H7 (cell line): ENCODE measurements at regions not wholly inside any gene's neighbourhood (a gene's known extent, or its start where the extent isn't known, plus 50 kb on each side); places are given as distances from the start of the nearest gene placed in this dataset.
A peak's percentile ranks its signal among the peaks of the same experiment; 100 is the strongest.
"Not testable (repeated sequence)": the region's sequence is repeated elsewhere in the genome, so short reads cannot be mapped to it uniquely, and the experiment has no call there.

Source experiments
- DNase-seq: peaks from one replicate; pipeline ENCODE4 v3.0.0; 2012
- H3K27me3 ChIP-seq: 2 replicates; pipeline ENCODE4 v1.6.0; 2011; ENCODE audit warnings: mild to moderate bottlenecking, low read length; ENCODE audit not compliant: control insufficient read depth, insufficient read depth
- H3K36me3 ChIP-seq: replicated peaks from 2 replicates; pipeline ENCODE4 v1.5.1; 2011; ENCODE audit warnings: low read length; ENCODE audit not compliant: control insufficient read depth, insufficient read depth
- H3K4me3 ChIP-seq: 2 replicates; pipeline ENCODE4 v1.5.1; 2011; ENCODE audit warnings: low read depth, mild to moderate bottlenecking, control low read depth, low read length, moderate library complexity; ENCODE audit not compliant: insufficient read depth

GRCh38 chrX:55326985-55327384 lies 62.3 kb upstream of the PAGE3 start:
- no peak for DNase-seq
- Histone ChIP-seq H3K36me3 (no peaks in the 10 kb centered on the region), H3K4me3 (no peak overlapping the region), H3K27me3 (no peaks in the 10 kb centered on the region)

- DNase-seq = no peak
- no peaks in the 10 kb centered on the region for H3K27me3 ChIP-seq
- H3K4me3 ChIP-seq = no peak overlapping the region
- H3K36me3 ChIP-seq = no peaks in the 10 kb centered on the region
Measured at GRCh38 chrX:55335296-55335695, 70.6 kb upstream of the PAGE3 start.

GRCh38 chrX:55336176-55336575 lies 71.5 kb upstream of the PAGE3 start:
- no peak for DNase-seq
- no peak overlapping the region for H3K4me3 ChIP-seq
- no peaks in the 10 kb centered on the region for H3K36me3 ChIP-seq
- H3K27me3 ChIP-seq = no peaks in the 10 kb centered on the region

- no peak for DNase-seq
- Histone ChIP-seq H3K36me3 (no peaks in the 10 kb centered on the region), H3K4me3 (no peak overlapping the region), H3K27me3 (no peaks in the 10 kb centered on the region)
Measured at GRCh38 chrX:55340896-55341433, 76.2 kb upstream of the PAGE3 start.

- no peaks in the 10 kb centered on the region for H3K27me3 ChIP-seq
- peak; percentile 38 for DNase-seq
- H3K36me3 ChIP-seq = no peaks in the 10 kb centered on the region
- H3K4me3 ChIP-seq = no peak overlapping the region
Measured at GRCh38 chrX:55342533-55343501, 78.1 kb upstream of the PAGE3 start.

GRCh38 chrX:55356609-55357008 lies 91.9 kb upstream of the PAGE3 start:
- H3K4me3 ChIP-seq = no peak overlapping the region
- no peak for DNase-seq
- no peaks in the 10 kb centered on the region for H3K36me3 ChIP-seq
- no peaks in the 10 kb centered on the region for H3K27me3 ChIP-seq

GRCh38 chrX:55357236-55357635 lies 92.5 kb upstream of the PAGE3 start:
- H3K4me3 ChIP-seq = no peak overlapping the region
- H3K27me3 ChIP-seq = no peaks in the 10 kb centered on the region
- DNase-seq = no peak
- H3K36me3 ChIP-seq = no peaks in the 10 kb centered on the region

- H3K4me3 ChIP-seq = no peak overlapping the region
- H3K27me3 ChIP-seq = no peaks in the 10 kb centered on the region
Measured at GRCh38 chrX:55379396-55379795, 72.5 kb upstream of the MAGEH1 start.

GRCh38 chrX:55389376-55389775 lies 62.6 kb upstream of the MAGEH1 start:
- H3K4me3 ChIP-seq = no peak overlapping the region
- no peaks in the 10 kb centered on the region for H3K36me3 ChIP-seq
- DNase-seq = no peak
- H3K27me3 ChIP-seq = no peaks in the 10 kb centered on the region

More at GRCh38 chrX:55379396-55379795, 72.5 kb upstream of the MAGEH1 start:
- no peak for DNase-seq
- H3K36me3 ChIP-seq = no peaks in the 10 kb centered on the region

GRCh38 chrX:55396836-55397235 lies 55.1 kb upstream of the MAGEH1 start:
- not testable (repeated sequence) for H3K4me3 ChIP-seq, DNase-seq, H3K36me3 ChIP-seq, H3K27me3 ChIP-seq
